ENCODE measurements at regions not wholly inside any gene's neighbourhood (a gene's known extent, or its start where the extent isn't known, plus 50 kb on each side); places are given as distances from the start of the nearest gene placed in this dataset.

DNA sequence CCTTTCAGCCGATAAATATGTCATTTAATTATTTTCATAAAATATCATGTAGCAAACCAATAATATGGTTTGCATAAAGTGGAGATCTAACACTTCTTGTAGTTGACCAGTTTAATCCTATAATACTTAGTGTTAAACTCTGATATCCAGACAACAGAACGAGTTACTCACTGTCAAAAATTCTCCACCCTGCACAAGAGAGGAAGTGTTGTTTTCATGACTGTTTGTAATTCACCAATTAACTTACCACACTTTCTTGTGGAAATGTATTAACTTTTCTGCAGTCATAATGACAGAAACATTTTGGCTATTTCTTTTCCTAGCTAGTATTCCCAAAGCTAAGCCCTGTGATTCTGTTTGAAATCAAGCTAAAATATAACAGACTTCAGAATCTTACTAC lies 555.3 kb upstream of the FTMT start:
- Histone ChIP-seq H3K4me3 (ENCODE audit: low read depth, low read length) (no peak overlapping the region), H3K36me3 (ENCODE audit: control insufficient read depth, insufficient read depth, low read length) (no peaks in the 10 kb centered on the region), H3K27me3 (ENCODE audit: control insufficient read depth, insufficient read depth, low read length) (no peaks in the 10 kb centered on the region)
- ChIA-PET CTCF (no interaction called here), POLR2A (no interaction called here)
- TF ChIP-seq, protein P1, sequence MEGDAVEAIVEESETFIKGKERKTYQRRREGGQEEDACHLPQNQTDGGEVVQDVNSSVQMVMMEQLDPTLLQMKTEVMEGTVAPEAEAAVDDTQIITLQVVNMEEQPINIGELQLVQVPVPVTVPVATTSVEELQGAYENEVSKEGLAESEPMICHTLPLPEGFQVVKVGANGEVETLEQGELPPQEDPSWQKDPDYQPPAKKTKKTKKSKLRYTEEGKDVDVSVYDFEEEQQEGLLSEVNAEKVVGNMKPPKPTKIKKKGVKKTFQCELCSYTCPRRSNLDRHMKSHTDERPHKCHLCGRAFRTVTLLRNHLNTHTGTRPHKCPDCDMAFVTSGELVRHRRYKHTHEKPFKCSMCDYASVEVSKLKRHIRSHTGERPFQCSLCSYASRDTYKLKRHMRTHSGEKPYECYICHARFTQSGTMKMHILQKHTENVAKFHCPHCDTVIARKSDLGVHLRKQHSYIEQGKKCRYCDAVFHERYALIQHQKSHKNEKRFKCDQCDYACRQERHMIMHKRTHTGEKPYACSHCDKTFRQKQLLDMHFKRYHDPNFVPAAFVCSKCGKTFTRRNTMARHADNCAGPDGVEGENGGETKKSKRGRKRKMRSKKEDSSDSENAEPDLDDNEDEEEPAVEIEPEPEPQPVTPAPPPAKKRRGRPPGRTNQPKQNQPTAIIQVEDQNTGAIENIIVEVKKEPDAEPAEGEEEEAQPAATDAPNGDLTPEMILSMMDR (IDR thresholded peaks at IDR 0.05; ENCODE audit: insufficient read depth, low read depth, low read length), result no peak
- no peak for DNase-seq (ENCODE audit: low read depth)

DNA sequence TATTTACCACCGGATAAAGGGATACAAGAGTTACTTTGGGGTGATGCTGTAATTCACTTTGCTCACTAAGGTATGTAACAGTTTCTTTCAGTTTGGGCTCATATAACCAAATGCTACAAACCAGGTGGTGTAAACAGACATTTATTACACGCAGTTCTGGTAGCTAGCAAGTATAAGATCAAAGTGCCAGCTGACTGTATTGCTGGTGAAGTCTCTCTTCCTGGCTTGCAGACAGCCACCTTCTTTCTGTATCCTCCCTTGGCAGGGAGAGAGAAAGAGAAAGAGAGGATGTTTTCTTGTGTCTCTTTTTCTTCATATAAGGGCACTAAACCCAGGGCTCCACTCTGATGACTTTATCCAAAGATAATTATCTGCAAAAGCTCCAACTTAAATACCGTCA lies 552.5 kb upstream of the FTMT start:
- Histone ChIP-seq H3K4me3 (ENCODE audit: low read depth, low read length) (no peak overlapping the region), H3K27me3 (ENCODE audit: control insufficient read depth, insufficient read depth, low read length) (no peaks in the 10 kb centered on the region), H3K36me3 (ENCODE audit: control insufficient read depth, insufficient read depth, low read length) (no peaks in the 10 kb centered on the region)
- no peak for DNase-seq (ENCODE audit: low read depth)
- TF ChIP-seq, protein P1 (IDR thresholded peaks at IDR 0.05; ENCODE audit: insufficient read depth, low read depth, low read length), result no peak
- ChIA-PET POLR2A (no interaction called here), CTCF (no interaction called here)

DNA sequence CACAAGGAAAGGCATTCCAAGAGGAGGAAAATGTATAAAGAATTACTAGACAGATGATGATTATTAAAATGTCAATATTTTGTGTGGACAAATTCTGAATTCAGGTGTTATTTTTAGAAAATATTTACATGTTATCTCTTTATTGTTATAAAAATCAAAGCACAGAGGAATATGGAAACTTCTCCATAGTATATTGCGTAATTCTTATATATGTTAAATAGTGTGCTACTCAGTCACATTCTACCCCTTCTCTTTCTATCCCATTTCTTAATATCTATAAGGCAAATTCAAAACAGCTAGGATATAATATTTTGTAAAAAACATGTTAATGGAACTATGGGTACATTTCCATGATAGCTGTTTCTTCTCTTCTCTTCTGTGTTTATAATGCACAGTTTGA lies 546.8 kb upstream of the FTMT start:
- no peak for DNase-seq (ENCODE audit: low read depth)
- H3K27me3 ChIP-seq (ENCODE audit: control insufficient read depth, insufficient read depth, low read length), result no peaks in the 10 kb centered on the region
- TF ChIP-seq, protein P1 (IDR thresholded peaks at IDR 0.05; ENCODE audit: insufficient read depth, low read depth, low read length), result no peak
- POLR2A ChIA-PET, result no interaction called here
- CTCF ChIA-PET, result no interaction called here
- no peak overlapping the region for H3K4me3 ChIP-seq (ENCODE audit: low read depth, low read length)
- H3K36me3 ChIP-seq (ENCODE audit: control insufficient read depth, insufficient read depth, low read length), result no peaks in the 10 kb centered on the region

DNA sequence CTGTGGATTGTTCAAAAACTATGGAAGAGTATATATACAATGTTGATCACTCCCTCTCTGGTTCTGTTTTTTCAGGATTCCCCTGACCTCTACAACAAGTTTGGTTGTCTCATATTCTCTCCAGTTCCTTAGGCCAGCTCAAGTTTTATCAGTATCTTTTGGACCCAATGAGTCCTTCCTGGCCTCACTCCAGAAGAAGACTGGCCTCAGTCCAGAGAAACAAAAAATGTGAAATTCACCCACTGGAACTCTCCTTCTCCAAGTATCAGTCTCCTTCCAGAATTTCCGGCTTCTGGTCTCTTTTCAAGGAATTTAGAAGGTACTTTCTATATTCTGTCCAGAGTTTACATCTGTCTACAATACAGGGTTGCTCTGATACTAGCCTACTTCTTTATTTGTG lies 537.8 kb upstream of the FTMT start:
- DNase-seq (ENCODE audit: low read depth), result no peak
- POLR2A ChIA-PET, result no interaction called here
- CTCF ChIA-PET, result no interaction called here

DNA sequence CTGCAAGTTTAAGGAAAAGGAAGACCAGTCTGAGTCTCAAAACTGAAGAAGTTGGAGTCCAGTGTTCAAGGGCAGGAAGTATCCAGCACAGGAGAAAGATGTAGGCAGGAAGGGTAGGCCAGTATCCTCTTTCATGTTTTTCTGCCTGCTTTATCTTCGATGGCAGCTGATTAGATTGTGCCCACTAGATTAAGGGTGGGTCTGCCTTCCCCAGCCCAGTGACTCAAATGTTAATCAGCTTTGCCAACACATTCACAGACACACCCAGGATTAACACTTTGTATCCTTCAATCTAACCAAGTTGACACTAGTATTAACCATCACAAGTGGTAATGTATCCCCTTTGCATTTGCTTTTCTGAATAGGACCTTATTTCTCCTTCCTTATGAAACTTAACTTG lies 535.9 kb upstream of the FTMT start:
- Histone ChIP-seq H3K27me3 (ENCODE audit: control insufficient read depth, insufficient read depth, low read length) (no peaks in the 10 kb centered on the region), H3K36me3 (ENCODE audit: control insufficient read depth, insufficient read depth, low read length) (no peaks in the 10 kb centered on the region), H3K4me3 (ENCODE audit: low read depth, low read length) (no peak overlapping the region)
- DNase-seq (ENCODE audit: low read depth), result no peak
- TF ChIP-seq, protein P1 (IDR thresholded peaks at IDR 0.05; ENCODE audit: insufficient read depth, low read depth, low read length), result no peak
- POLR2A ChIA-PET, result no interaction called here
- CTCF ChIA-PET, result no interaction called here

More for the DNA sequence above, 537.8 kb upstream of the FTMT start:
- no peaks in the 10 kb centered on the region for H3K27me3 ChIP-seq (ENCODE audit: control insufficient read depth, insufficient read depth, low read length)
- H3K4me3 ChIP-seq (ENCODE audit: low read depth, low read length), result no peak overlapping the region
- TF ChIP-seq, protein P1 (IDR thresholded peaks at IDR 0.05; ENCODE audit: insufficient read depth, low read depth, low read length), result no peak
- no peaks in the 10 kb centered on the region for H3K36me3 ChIP-seq (ENCODE audit: control insufficient read depth, insufficient read depth, low read length)
